Activated CD4-positive, alpha-beta T cell treated with anti-CD3 and anti-CD28 coated beads, Interleukin-2, amount 50 U/mL, for 1 hour (primary cell): ENCODE measurements at regions not wholly inside any gene's neighbourhood (a gene's known extent, or its start where the extent isn't known, plus 50 kb on each side); places are given as distances from the start of the nearest gene placed in this dataset.

Experiments
- DNase-seq: peaks from one replicate; pipeline ENCODE4 v3.0.0-alpha.2; 2020

- DNase-seq = no peak
These were observed 1367.3 kb upstream of the FLRT2 start for GRCh38 chr14:84162633-84163032.

GRCh38 chr14:84167026-84167425 is 1362.9 kb upstream of the FLRT2 start:
- DNase-seq = no peak

GRCh38 chr14:84180336-84180735 is 1349.6 kb upstream of the FLRT2 start:
- no peak for DNase-seq

- no peak for DNase-seq
These were observed 1348.9 kb upstream of the FLRT2 start for GRCh38 chr14:84181072-84181471.

- DNase-seq = no peak
These were observed 1334.4 kb upstream of the FLRT2 start for GRCh38 chr14:84195514-84195913.

GRCh38 chr14:84197704-84198103 is 1332.2 kb upstream of the FLRT2 start:
- DNase-seq = no peak

- no peak for DNase-seq
These were observed 1327.5 kb upstream of the FLRT2 start for GRCh38 chr14:84202486-84202885.

- DNase-seq = no peak
These were observed 1326.0 kb upstream of the FLRT2 start for GRCh38 chr14:84203896-84204295.

GRCh38 chr14:84208451-84208850 is 1321.5 kb upstream of the FLRT2 start:
- DNase-seq = no peak

- DNase-seq = no peak
These were observed 1320.9 kb upstream of the FLRT2 start for GRCh38 chr14:84209031-84209430.

- no peak for DNase-seq
These were observed 1312.9 kb upstream of the FLRT2 start for GRCh38 chr14:84217066-84217465.

GRCh38 chr14:84225268-84225667 is 1304.7 kb upstream of the FLRT2 start:
- DNase-seq = no peak

- no peak for DNase-seq
These were observed 1301.2 kb upstream of the FLRT2 start for GRCh38 chr14:84228702-84229101.

GRCh38 chr14:84234281-84234680 is 1295.7 kb upstream of the FLRT2 start:
- no peak for DNase-seq

- no peak for DNase-seq
These were observed 1293.7 kb upstream of the FLRT2 start for GRCh38 chr14:84236290-84236689.

GRCh38 chr14:84237881-84238280 is 1292.1 kb upstream of the FLRT2 start:
- DNase-seq = no peak

- DNase-seq = no peak
These were observed 1282.3 kb upstream of the FLRT2 start for GRCh38 chr14:84247693-84248092.

- no peak for DNase-seq
These were observed 1279.1 kb upstream of the FLRT2 start for GRCh38 chr14:84250893-84251292.

- DNase-seq = no peak
These were observed 1278.4 kb upstream of the FLRT2 start for GRCh38 chr14:84251411-84252115.

GRCh38 chr14:84252706-84253105 is 1277.2 kb upstream of the FLRT2 start:
- DNase-seq = no peak

- DNase-seq = no peak
These were observed 1276.6 kb upstream of the FLRT2 start for GRCh38 chr14:84253326-84253725.

- no peak for DNase-seq
These were observed 1275.7 kb upstream of the FLRT2 start for GRCh38 chr14:84254290-84254689.

- DNase-seq = no peak
These were observed 1267.0 kb upstream of the FLRT2 start for GRCh38 chr14:84262932-84263331.

GRCh38 chr14:84272290-84272721 is 1257.6 kb upstream of the FLRT2 start:
- DNase-seq = no peak

- no peak for DNase-seq
These were observed 1256.8 kb upstream of the FLRT2 start for GRCh38 chr14:84273181-84273580.
